ENCODE measurements at regions not wholly inside any gene's neighbourhood (a gene's known extent, or its start where the extent isn't known, plus 50 kb on each side); places are given as distances from the start of the nearest gene placed in this dataset.

DNA sequence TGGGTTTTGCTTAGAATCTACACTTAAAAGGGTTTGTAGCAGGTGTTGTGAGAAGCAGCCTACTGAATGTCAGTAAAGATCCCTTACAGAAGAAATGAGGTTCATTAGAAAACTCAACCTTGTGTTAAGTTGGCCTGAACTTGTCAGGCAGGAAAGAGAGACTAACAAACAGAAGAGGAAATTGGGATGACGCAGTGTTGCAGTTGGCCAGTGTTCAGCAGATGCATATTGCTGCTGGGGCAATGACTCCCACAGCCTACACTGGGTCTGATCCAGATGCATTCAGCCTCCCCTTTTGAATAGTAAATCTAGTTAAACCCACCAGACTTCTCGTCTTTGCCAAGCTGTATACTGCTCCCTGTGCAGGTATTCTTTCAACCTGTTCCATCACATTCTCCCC is 409.4 kb downstream of the UBE2NL start:
- no peak for TF ChIP-seq POLR2A (IDR thresholded peaks at IDR 0.05)
- TF ChIP-seq, protein P1, sequence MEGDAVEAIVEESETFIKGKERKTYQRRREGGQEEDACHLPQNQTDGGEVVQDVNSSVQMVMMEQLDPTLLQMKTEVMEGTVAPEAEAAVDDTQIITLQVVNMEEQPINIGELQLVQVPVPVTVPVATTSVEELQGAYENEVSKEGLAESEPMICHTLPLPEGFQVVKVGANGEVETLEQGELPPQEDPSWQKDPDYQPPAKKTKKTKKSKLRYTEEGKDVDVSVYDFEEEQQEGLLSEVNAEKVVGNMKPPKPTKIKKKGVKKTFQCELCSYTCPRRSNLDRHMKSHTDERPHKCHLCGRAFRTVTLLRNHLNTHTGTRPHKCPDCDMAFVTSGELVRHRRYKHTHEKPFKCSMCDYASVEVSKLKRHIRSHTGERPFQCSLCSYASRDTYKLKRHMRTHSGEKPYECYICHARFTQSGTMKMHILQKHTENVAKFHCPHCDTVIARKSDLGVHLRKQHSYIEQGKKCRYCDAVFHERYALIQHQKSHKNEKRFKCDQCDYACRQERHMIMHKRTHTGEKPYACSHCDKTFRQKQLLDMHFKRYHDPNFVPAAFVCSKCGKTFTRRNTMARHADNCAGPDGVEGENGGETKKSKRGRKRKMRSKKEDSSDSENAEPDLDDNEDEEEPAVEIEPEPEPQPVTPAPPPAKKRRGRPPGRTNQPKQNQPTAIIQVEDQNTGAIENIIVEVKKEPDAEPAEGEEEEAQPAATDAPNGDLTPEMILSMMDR (IDR thresholded peaks at IDR 0.05) = no peak
